Calu3 (cell line): ENCODE measurements at regions not wholly inside any gene's neighbourhood (a gene's known extent, or its start where the extent isn't known, plus 50 kb on each side); places are given as distances from the start of the nearest gene placed in this dataset.

ENCODE experiments used
- BruUV-seq: library from RNA; stranded (reverse); fragments of 400-500 nt; replicated peaks from 2 replicates; lab custom pipeline; 2021; lab: Mats Ljungman, UMichigan
- CTCF ChIA-PET: fragments of 300-600 bp; sonication (Branson Sonifier 250); formaldehyde crosslinking; loops from one replicate; lab custom pipeline; 2022; ENCODE audit warnings: antibody characterized with exemption; lab: Charles Lee
- DNase-seq: peaks from one replicate; pipeline ENCODE4 v3.0.0; 2022
- H3K27ac Mint-ChIP-seq: one replicate; pipeline ENCODE4 v1.8.0; 2022; ENCODE audit warnings: mixed read lengths; ENCODE audit not compliant: unreplicated experiment
- H3K27me3 Mint-ChIP-seq: one replicate; pipeline ENCODE4 v1.8.0; 2022; ENCODE audit warnings: mixed read lengths; ENCODE audit not compliant: unreplicated experiment
- H3K36me3 Mint-ChIP-seq: one replicate; pipeline ENCODE4 v1.8.0; 2022; ENCODE audit warnings: mild to moderate bottlenecking, moderate library complexity, mixed read lengths; ENCODE audit not compliant: insufficient read depth, unreplicated experiment
- H3K4me1 Mint-ChIP-seq: one replicate; pipeline ENCODE4 v1.8.0; 2022; ENCODE audit warnings: mild to moderate bottlenecking, low read depth, mixed read lengths; ENCODE audit not compliant: unreplicated experiment
- H3K4me3 Mint-ChIP-seq: one replicate; pipeline ENCODE4 v1.8.0; 2022; ENCODE audit warnings: mild to moderate bottlenecking, low read depth, moderate library complexity, mixed read lengths; ENCODE audit not compliant: unreplicated experiment
- H3K9me3 Mint-ChIP-seq: one replicate; pipeline ENCODE4 v1.8.0; 2022; ENCODE audit warnings: low read depth, mixed read lengths; ENCODE audit not compliant: unreplicated experiment
- CTCF ChIP-seq: fragments of 200-600 bp; IDR thresholded peaks from one replicate; pipeline ENCODE4 v1.8.0; 2022; ENCODE audit warnings: antibody characterized with exemption; ENCODE audit not compliant: unreplicated experiment
- intact Hi-C: fragments of 100-400 bp; cut with micrococcal nuclease; formaldehyde crosslinking; loops from one replicate; pipeline ENCODE4 v1.10.0; 2022; ENCODE audit not compliant: unreplicated experiment

DNA sequence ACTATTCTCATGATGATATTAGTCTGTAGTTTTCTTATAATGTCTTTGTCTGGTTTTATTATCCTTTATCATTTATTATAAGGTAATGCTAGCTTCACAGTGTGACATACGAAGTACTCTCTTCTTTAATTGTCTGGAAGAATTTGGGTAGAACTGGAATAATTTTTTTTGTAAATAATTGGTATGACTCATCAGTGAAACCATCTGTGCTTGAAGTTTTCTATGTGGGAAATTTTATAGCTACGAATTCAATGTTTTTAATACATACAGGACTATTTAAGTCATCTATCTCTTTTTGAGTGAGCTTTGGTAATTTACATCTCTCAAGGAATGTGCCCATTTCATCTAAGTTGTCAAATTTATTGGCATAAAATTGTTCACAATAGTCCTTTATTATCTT, 86.3 kb downstream of the SOD2 start:
- peaks cover 5% of the 10 kb centered on the region for H3K9me3 Mint-ChIP-seq
- H3K4me1 Mint-ChIP-seq, result no peaks in the 10 kb centered on the region
- intact Hi-C loops, result loop anchor here (10.0 kb wide), 1 partner anchor 352 kb away; no protein-coding TSS in a partner anchor
- BruUV-seq, result no TSS peak
- H3K36me3 Mint-ChIP-seq, result no peaks in the 10 kb centered on the region
- DNase-seq, result no peak
- TF ChIP-seq CTCF, result no peak
- H3K27me3 Mint-ChIP-seq, result no peaks in the 10 kb centered on the region
- CTCF ChIA-PET, result no interaction called here
- H3K4me3 Mint-ChIP-seq, result no peak overlapping the region
- H3K27ac Mint-ChIP-seq, result no peak overlapping the region

- Mint-ChIP-seq H3K27ac (no peak overlapping the region), H3K36me3 (no peaks in the 10 kb centered on the region)
- no TSS peak for BruUV-seq
Measured at GRCh38 chr6:159604443-159604956, 88.5 kb downstream of the SOD2 start.

DNA sequence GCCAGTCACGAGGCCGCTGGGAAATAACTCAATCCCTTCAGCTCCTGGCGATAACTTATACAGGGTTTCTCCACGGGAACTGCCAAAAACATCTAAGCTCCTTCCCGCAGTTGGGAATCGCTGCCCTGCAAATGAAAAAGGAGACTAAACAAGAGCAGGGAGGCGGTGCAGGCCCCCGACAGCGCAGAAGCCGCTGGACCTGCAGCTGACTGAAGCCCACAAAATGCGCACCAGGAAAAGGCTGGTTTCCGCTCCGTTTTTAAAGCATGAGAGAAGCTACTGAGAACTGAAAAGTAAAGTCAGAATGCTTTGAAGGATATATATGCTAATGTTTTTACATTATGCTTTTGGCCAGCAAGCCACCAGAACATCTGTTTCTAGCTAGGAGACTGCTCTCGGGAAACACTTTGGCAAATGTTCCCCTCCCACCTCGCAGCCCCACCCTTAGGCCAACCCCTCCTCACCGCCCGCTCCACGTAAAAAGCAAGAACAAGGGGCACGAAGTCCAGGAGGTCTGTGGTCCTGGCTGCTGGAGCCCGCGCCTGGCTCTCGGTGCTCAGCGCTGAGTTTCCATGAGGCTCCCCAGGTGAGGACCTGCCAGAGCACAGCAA, 90.5 kb downstream of the SOD2 start:
- BruUV-seq, result no TSS peak

More at GRCh38 chr6:159604443-159604956, 88.5 kb downstream of the SOD2 start:
- CTCF ChIA-PET, result no interaction called here
- Mint-ChIP-seq H3K4me1 (no peaks in the 10 kb centered on the region), H3K9me3 (peaks cover 5% of the 10 kb centered on the region), H3K4me3 (no peak overlapping the region), H3K27me3 (no peaks in the 10 kb centered on the region)
- intact Hi-C loops, result loop anchor here (10.0 kb wide), 1 partner anchor 350 kb away; no protein-coding TSS in a partner anchor
- no peak for TF ChIP-seq CTCF
- DNase-seq, result no peak

DNA sequence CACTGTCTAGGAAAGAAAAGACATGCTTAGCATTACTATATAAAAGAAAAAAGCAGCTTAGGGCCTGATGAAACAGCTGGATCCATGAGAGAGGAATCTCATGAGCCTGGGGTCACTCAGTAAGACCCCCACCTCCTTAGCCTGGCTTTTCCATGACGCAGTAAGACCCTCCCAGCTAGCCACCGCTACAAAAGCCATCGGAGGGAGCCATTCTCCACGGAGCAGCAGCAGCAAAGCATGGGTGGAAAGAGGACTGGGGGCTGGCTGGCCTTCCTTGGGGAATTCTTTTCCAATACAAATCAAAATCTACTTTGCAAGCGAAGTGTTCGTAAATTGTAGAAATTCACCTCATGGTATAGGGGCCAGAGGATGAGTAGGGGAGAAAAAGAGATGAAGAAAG, 91.8 kb downstream of the SOD2 start:
- H3K9me3 Mint-ChIP-seq, result peaks cover 5% of the 10 kb centered on the region
- no TSS peak for BruUV-seq
- DNase-seq, result no peak
- no peak overlapping the region for H3K4me3 Mint-ChIP-seq
- H3K27ac Mint-ChIP-seq, result no peak overlapping the region
- no peak for TF ChIP-seq CTCF
- no peaks in the 10 kb centered on the region for H3K27me3 Mint-ChIP-seq
- H3K36me3 Mint-ChIP-seq, result no peaks in the 10 kb centered on the region
- intact Hi-C loops, result loop anchor here (10.0 kb wide), 1 partner anchor 346 kb away; no protein-coding TSS in a partner anchor
- CTCF ChIA-PET, result no interaction called here
- peaks cover 4% of the 10 kb centered on the region for H3K4me1 Mint-ChIP-seq

More for the DNA sequence above, 90.5 kb downstream of the SOD2 start:
- no peaks in the 10 kb centered on the region for H3K36me3 Mint-ChIP-seq
- no peak for TF ChIP-seq CTCF
- no peak overlapping the region for H3K27ac Mint-ChIP-seq
- H3K4me3 Mint-ChIP-seq, result no peak overlapping the region
- no peaks in the 10 kb centered on the region for H3K27me3 Mint-ChIP-seq
- CTCF ChIA-PET, result no interaction called here
- intact Hi-C loops, result loop anchor here (10.0 kb wide), 1 partner anchor 348 kb away; no protein-coding TSS in a partner anchor
- no peak for DNase-seq
- H3K9me3 Mint-ChIP-seq, result peaks cover 5% of the 10 kb centered on the region
- H3K4me1 Mint-ChIP-seq, result no peaks in the 10 kb centered on the region
